Left lobe of liver (tissue), 2 donors: ENCODE measurements at regions not wholly inside any gene's neighbourhood (a gene's known extent, or its start where the extent isn't known, plus 50 kb on each side); places are given as distances from the start of the nearest gene placed in this dataset.

Source experiments
- ATAC-seq: fragments of 200-7000 bp; cut with Tn5 transposase; one replicate; pipeline ENCODE4 v1.9.1; 2020; ENCODE audit warnings: mild to moderate bottlenecking, moderate library complexity
- DNase-seq: peaks from one replicate; pipeline ENCODE4 v3.0.0-alpha.2; 2020; ENCODE audit warnings: low spot score
- donor health status: DM: no; HTN: no; CAD: no; lungs with moderate emphysema.
- donor health status: DM: no; HTN: yes; CAD: no.

- ATAC-seq (no peak), DNase-seq (no peak)
Observed at GRCh38 chr19:27676334-27676733, 1536.6 kb downstream of the UQCRFS1 start.

GRCh38 chr19:27675771-27676170 is 1537.2 kb downstream of the UQCRFS1 start:
- DNase-seq (no peak), ATAC-seq (no peak)

- DNase-seq (peak; percentile 7), ATAC-seq (no peak)
Observed at GRCh38 chr19:27674701-27675100, 1538.2 kb downstream of the UQCRFS1 start.

- peak; percentile 23 for DNase-seq
Observed at GRCh38 chr19:27673986-27674385, 1539.0 kb downstream of the UQCRFS1 start.

GRCh38 chr19:27672309-27673047 is 1540.5 kb downstream of the UQCRFS1 start:
- DNase-seq = peak; percentile 14
- ATAC-seq = no peak

More at GRCh38 chr19:27673986-27674385, 1539.0 kb downstream of the UQCRFS1 start:
- no peak for ATAC-seq

GRCh38 chr19:27671876-27672275 is 1541.1 kb downstream of the UQCRFS1 start:
- ATAC-seq (no peak), DNase-seq (peak; percentile 2)

GRCh38 chr19:27660428-27660827 is 1552.5 kb downstream of the UQCRFS1 start:
- DNase-seq (no peak), ATAC-seq (no peak)

GRCh38 chr19:27657271-27658051 is 1555.5 kb downstream of the UQCRFS1 start:
- ATAC-seq = no peak
- peak; percentile 15 for DNase-seq

- DNase-seq = no peak
- no peak for ATAC-seq
Observed at GRCh38 chr19:27654266-27654990, 1558.5 kb downstream of the UQCRFS1 start.

GRCh38 chr19:27652796-27653195 is 1560.2 kb downstream of the UQCRFS1 start:
- DNase-seq (no peak), ATAC-seq (no peak)

- DNase-seq (peak; percentile 16), ATAC-seq (no peak)
Observed at GRCh38 chr19:27652281-27652680, 1560.7 kb downstream of the UQCRFS1 start.

GRCh38 chr19:27647423-27647822 is 1565.5 kb downstream of the UQCRFS1 start:
- DNase-seq (peak; percentile 8), ATAC-seq (no peak)

- ATAC-seq = no peak
Observed at GRCh38 chr19:27635401-27635800, 1577.5 kb downstream of the UQCRFS1 start.

GRCh38 chr19:27618006-27618405 is 1594.9 kb downstream of the UQCRFS1 start:
- DNase-seq (no peak), ATAC-seq (no peak)

More at GRCh38 chr19:27635401-27635800, 1577.5 kb downstream of the UQCRFS1 start:
- no peak for DNase-seq

- no peak for DNase-seq
- ATAC-seq = no peak
Observed at GRCh38 chr19:27580906-27581305, 1632.0 kb downstream of the UQCRFS1 start.
